H1 (cell line): ENCODE measurements at regions not wholly inside any gene's neighbourhood (a gene's known extent, or its start where the extent isn't known, plus 50 kb on each side); places are given as distances from the start of the nearest gene placed in this dataset.

Source experiments
- CTCF ChIA-PET: fragments of 300-600 bp; sonication (Branson Sonifier 250); formaldehyde crosslinking; loops from one replicate; lab custom pipeline; 2021; ENCODE audit not compliant: partially characterized antibody; lab: Charles Lee
- POLR2A ChIA-PET: fragments of 300-600 bp; sonication (Branson Sonifier 250); formaldehyde crosslinking; loops from one replicate; lab custom pipeline; 2021; ENCODE audit warnings: inconsistent platforms; ENCODE audit not compliant: partially characterized antibody; lab: Charles Lee
- DNase-seq, 2 experiments: peaks; one replicate each; pipeline versions ENCODE4 v3.0.0 to v3.0.0-alpha.2; 2010 to 2022; ENCODE audit warnings: low spot score in 2 of 2, low read depth in 1 of 2, mixed read lengths in 1 of 2
- FAIRE-seq: peaks from 2 replicates; lab custom pipeline; 2011; peaks lifted over from hg19 to GRCh38; lab: Jason Lieb, UNC
- H2AFZ ChIP-seq: 2 replicates; pipeline ENCODE4 v1.8.1; 2012; ENCODE audit warnings: low read length, inconsistent platforms
- H2AK5ac ChIP-seq: 2 replicates; pipeline ENCODE4 v1.6.1; 2013; ENCODE audit warnings: low read depth, low read length
- H2BK120ac ChIP-seq: replicated peaks from 2 replicates; pipeline ENCODE3; 2013; ENCODE audit warnings: low read depth, low read length, inconsistent platforms
- H2BK12ac ChIP-seq: 2 replicates; pipeline ENCODE4 v1.6.1; 2013; ENCODE audit warnings: low read depth, low read length
- H2BK15ac ChIP-seq: 2 replicates; pipeline ENCODE4 v1.6.1; 2013; ENCODE audit warnings: low read length
- H2BK20ac ChIP-seq: 2 replicates; pipeline ENCODE4 v1.6.1; 2013; ENCODE audit warnings: low read length
- H2BK5ac ChIP-seq: 2 replicates; pipeline ENCODE4 v1.6.1; 2013; ENCODE audit warnings: low read depth, low read length
- H3K14ac ChIP-seq: 2 replicates; pipeline ENCODE4 v1.6.1; 2013; ENCODE audit warnings: inconsistent platforms; ENCODE audit not compliant: insufficient read length
- H3K18ac ChIP-seq: 2 replicates; pipeline ENCODE4 v1.6.1; 2013; ENCODE audit warnings: low read length; ENCODE audit errors: extremely low read depth
- H3K23ac ChIP-seq: 2 replicates; pipeline ENCODE4 v1.6.1; 2013; ENCODE audit warnings: inconsistent platforms; ENCODE audit not compliant: insufficient read length
- H3K23me2 ChIP-seq: 2 replicates; pipeline ENCODE4 v1.6.1; 2013; ENCODE audit warnings: low read depth, low read length
- H3K27ac ChIP-seq: 2 replicates; pipeline ENCODE4 v1.6.1; 2011; ENCODE audit warnings: low read depth, low read length, inconsistent platforms
- H3K27me3 ChIP-seq, 4 experiments: replicated peaks in 1 of 4; 1 replicate in 1 of 4; 2 replicates in 3 of 4; pipeline versions ENCODE4 v1.6.1 to v1.8.1; 2011 to 2013; ENCODE audit warnings: low read length in 3 of 4, mild to moderate bottlenecking in 3 of 4, inconsistent platforms in 2 of 4, mixed read lengths in 2 of 4, moderate library complexity in 1 of 4; ENCODE audit not compliant: control insufficient read depth in 3 of 4, insufficient read depth in 3 of 4; ENCODE audit errors: extremely low read depth in 1 of 4
- H3K36me3 ChIP-seq, 4 experiments: 2 replicates each; pipeline versions ENCODE4 v1.6.1 to v1.8.1; 2011 to 2013; ENCODE audit warnings: mild to moderate bottlenecking in 4 of 4, low read length in 3 of 4, moderate library complexity in 2 of 4, control low read depth in 1 of 4, inconsistent platforms in 1 of 4; ENCODE audit not compliant: insufficient read depth in 4 of 4, control insufficient read depth in 2 of 4
- H3K4ac ChIP-seq: replicated peaks from 2 replicates; pipeline ENCODE3; 2013; ENCODE audit warnings: low read length, low read depth, mixed read lengths, inconsistent platforms; ENCODE audit not compliant: insufficient read length
- H3K4me1 ChIP-seq, 4 experiments: replicated peaks in 1 of 4; 1 replicate in 1 of 4; 2 replicates in 3 of 4; pipeline versions ENCODE4 v1.6.1 to v1.8.1; 2011 to 2013; ENCODE audit warnings: low read length in 3 of 4, inconsistent platforms in 2 of 4, mixed read lengths in 1 of 4; ENCODE audit not compliant: insufficient read depth in 4 of 4, control insufficient read depth in 3 of 4
- H3K4me2 ChIP-seq, 2 experiments: 2 replicates each; pipeline versions ENCODE4 v1.6.1 to v1.8.1; 2011 to 2013; ENCODE audit warnings: low read depth in 2 of 2, low read length in 2 of 2, control low read depth in 1 of 2, inconsistent platforms in 1 of 2, mild to moderate bottlenecking in 1 of 2; ENCODE audit not compliant: insufficient read depth in 1 of 2
- H3K4me3 ChIP-seq, 4 experiments: fragments of 200-600, 300-600 bp in 1 of 4; sonication (generic), shearing (Covaris generic), sonication (Bioruptor Twin) in 1 of 4; 2 replicates each; pipeline versions ENCODE4 v1.5.1 to v1.8.1; 2011 to 2016; ENCODE audit warnings: low read length in 4 of 4, low read depth in 3 of 4, control low read depth in 2 of 4, inconsistent platforms in 2 of 4, mild to moderate bottlenecking in 2 of 4, mixed read lengths in 1 of 4, moderate library complexity in 1 of 4; ENCODE audit not compliant: insufficient read depth in 2 of 4; ENCODE audit errors: extremely low read depth in 1 of 4
- H3K56ac ChIP-seq: replicated peaks from 2 replicates; pipeline ENCODE3; 2013; ENCODE audit warnings: low read depth, mild to moderate bottlenecking, mixed read lengths, low read length, inconsistent platforms; ENCODE audit not compliant: insufficient read length
- H3K79me1 ChIP-seq: 2 replicates; pipeline ENCODE4 v1.6.1; 2013; ENCODE audit warnings: low read depth, low read length, control low read depth
- H3K79me2 ChIP-seq, 2 experiments: 2 replicates each; pipeline versions ENCODE4 v1.6.1 to v1.8.1; 2012 to 2013; ENCODE audit warnings: low read length in 2 of 2, mild to moderate bottlenecking in 2 of 2, inconsistent platforms in 1 of 2; ENCODE audit not compliant: insufficient read depth in 2 of 2, control insufficient read depth in 1 of 2
- H3K9ac ChIP-seq, 4 experiments: replicated peaks in 1 of 4; 1 replicate in 1 of 4; 2 replicates in 3 of 4; pipeline versions ENCODE4 v1.6.1 to v1.8.1; 2011 to 2013; ENCODE audit warnings: low read depth in 3 of 4, low read length in 3 of 4, control low read depth in 2 of 4, mild to moderate bottlenecking in 2 of 4, moderate library complexity in 2 of 4, inconsistent platforms in 1 of 4; ENCODE audit errors: extremely low read depth in 1 of 4
- H3K9me3 ChIP-seq, 2 experiments: 2 replicates each; pipeline versions ENCODE4 v1.6.1 to v1.8.1; 2012 to 2013; ENCODE audit warnings: mild to moderate bottlenecking in 2 of 2, moderate library complexity in 2 of 2, control low read depth in 1 of 2, inconsistent platforms in 1 of 2, low read depth in 1 of 2, low read length in 1 of 2, mixed read lengths in 1 of 2; ENCODE audit not compliant: insufficient read depth in 2 of 2
- H4K20me1 ChIP-seq, 2 experiments: replicated peaks in 1 of 2; 2 replicates each; pipeline versions ENCODE3 to v1.8.1; 2011 to 2013; ENCODE audit warnings: inconsistent platforms in 2 of 2, low read length in 2 of 2, mild to moderate bottlenecking in 1 of 2; ENCODE audit not compliant: insufficient read depth in 2 of 2, control insufficient read depth in 1 of 2
- H4K5ac ChIP-seq: 2 replicates; pipeline ENCODE4 v1.6.1; 2013; ENCODE audit warnings: low read length, low read depth, mixed read lengths, inconsistent platforms; ENCODE audit not compliant: insufficient read length
- H4K8ac ChIP-seq: 2 replicates; pipeline ENCODE4 v1.8.0; 2013; ENCODE audit warnings: mild to moderate bottlenecking, moderate library complexity, low read length, inconsistent platforms; ENCODE audit not compliant: insufficient read depth; ENCODE audit errors: extremely low read depth
- H4K91ac ChIP-seq: replicated peaks from 2 replicates; pipeline ENCODE3; 2013; ENCODE audit warnings: low read length, mixed read lengths, inconsistent platforms; ENCODE audit not compliant: insufficient read length
- ATF2 ChIP-seq: IDR thresholded peaks from 2 replicates; pipeline ENCODE4 v1.6.1; 2012; ENCODE audit warnings: low read length, inconsistent platforms
- BCL11A ChIP-seq, 2 experiments: IDR thresholded peaks; one replicate each; pipeline ENCODE4 v1.6.1; 2011; ENCODE audit warnings: low read depth in 2 of 2, low read length in 2 of 2, mild to moderate bottlenecking in 2 of 2
- BRCA1 ChIP-seq: IDR thresholded peaks from 2 replicates; pipeline ENCODE4 v1.6.1; 2012; ENCODE audit warnings: low read depth, low read length, improper control_type of control experiment
- CEBPB ChIP-seq: IDR thresholded peaks from 2 replicates; pipeline ENCODE4 v1.6.1; 2012; ENCODE audit warnings: low read depth, low read length
- CTBP2 ChIP-seq: IDR thresholded peaks from 2 replicates; pipeline ENCODE4 v1.7.0; 2011; ENCODE audit warnings: borderline replicate concordance, mild to moderate bottlenecking, moderate library complexity, mixed read lengths, low read length; ENCODE audit not compliant: insufficient read depth, insufficient read length
- E2F6 ChIP-seq: IDR thresholded peaks from 2 replicates; pipeline ENCODE4 v1.6.1; 2012; ENCODE audit warnings: inconsistent platforms
- GTF2F1 ChIP-seq: IDR thresholded peaks from 2 replicates; pipeline ENCODE4 v1.6.1; 2012; ENCODE audit warnings: low read depth, low read length, improper control_type of control experiment, borderline replicate concordance
- JUN ChIP-seq: IDR thresholded peaks from 2 replicates; pipeline ENCODE4 v1.6.1; 2011; ENCODE audit warnings: low read depth, mild to moderate bottlenecking, improper control_type of control experiment, low read length
- KDM4A ChIP-seq: IDR thresholded peaks from one replicate; pipeline ENCODE4 v1.7.1; 2012; ENCODE audit warnings: low read depth, mild to moderate bottlenecking, moderate library complexity, low read length, inconsistent platforms; ENCODE audit not compliant: severe bottlenecking
- KDM5A ChIP-seq: fragments of 200-600 bp; IDR thresholded peaks from 2 replicates; pipeline ENCODE4 v1.7.1; 2012; ENCODE audit warnings: mild to moderate bottlenecking, low read length, inconsistent platforms, mixed read lengths
- POLR2AphosphoS5 ChIP-seq: IDR thresholded peaks from 2 replicates; pipeline ENCODE4 v1.6.1; 2011; ENCODE audit warnings: low read depth, low read length
- SAP30 ChIP-seq: fragments of 300-600 bp; sonication (generic); IDR thresholded peaks from 2 replicates; pipeline ENCODE4 v1.7.1; 2012; ENCODE audit warnings: low read length, moderate library complexity, mild to moderate bottlenecking, inconsistent platforms; ENCODE audit not compliant: insufficient read depth, insufficient replicate concordance
- SP4 ChIP-seq: IDR thresholded peaks from 2 replicates; pipeline ENCODE4 v1.6.1; 2012; ENCODE audit warnings: low read length, inconsistent platforms
- WGBS, 2 experiments: shearing (Covaris generic) in 1 of 2; methylation state at CpG; one replicate each; pipeline versions ENCODE4 v1.1.6 to v1.1.7; 2013 to 2015; ENCODE audit warnings: low lambda C conversion rate in 2 of 2, mixed read lengths in 2 of 2, inconsistent platforms in 1 of 2, low coverage in 1 of 2, missing lambda C conversion rate in 1 of 2; ENCODE audit not compliant: insufficient replicate concordance in 2 of 2, insufficient coverage in 1 of 2, insufficient read length in 1 of 2; ENCODE audit errors: extremely low coverage in 1 of 2, missing lambda C conversion rate in 1 of 2; 5-methylcytosine and 5-hydroxymethylcytosine counted together

- CTCF ChIA-PET: no interaction called here
- DNase-seq (no peak), FAIRE-seq (no peak)
- no peak overlapping the region for H3K27ac ChIP-seq
- H4K8ac ChIP-seq: no peak overlapping the region
- 90% methylated on average over 3 of the region's 3 CpGs; no CpG with 5 or more reads in 1 of the 2 experiments for WGBS, 2 experiments
- no peaks in the 10 kb centered on the region for H3K79me1 ChIP-seq
- no peak overlapping the region for H4K91ac ChIP-seq
- no peaks in the 10 kb centered on the region for H3K23me2 ChIP-seq
- no peak overlapping the region for H3K4me2 ChIP-seq
- no peaks in the 10 kb centered on the region for H3K4me1 ChIP-seq
- no peak overlapping the region for H2BK12ac ChIP-seq
- H2BK5ac ChIP-seq: no peak overlapping the region
- no peak overlapping the region for H2BK15ac ChIP-seq
- no peak overlapping the region for H3K4ac ChIP-seq
- H3K14ac ChIP-seq: no peak overlapping the region
- POLR2A ChIA-PET: no interaction called here
- no peaks in the 10 kb centered on the region for H3K9me3 ChIP-seq
- no peak overlapping the region for H2BK20ac ChIP-seq
- H3K23ac ChIP-seq: no peak overlapping the region
- no peak overlapping the region for H3K18ac ChIP-seq
- H4K5ac ChIP-seq: no peak overlapping the region
- H3K56ac ChIP-seq: no peak overlapping the region
- no peaks in the 10 kb centered on the region for H3K27me3 ChIP-seq
- no peak overlapping the region for H2BK120ac ChIP-seq
- no peak overlapping the region for H2AFZ ChIP-seq
- H3K36me3 ChIP-seq: no peaks in the 10 kb centered on the region
- H2AK5ac ChIP-seq: no peak overlapping the region
- H3K9ac ChIP-seq: no peak overlapping the region
- H3K79me2 ChIP-seq: no peaks in the 10 kb centered on the region
- no peaks in the 10 kb centered on the region for H4K20me1 ChIP-seq
- H3K4me3 ChIP-seq: no peak overlapping the region
- TF ChIP-seq KDM5A (no peak), SAP30 (no peak), BRCA1 (no peak), SP4 (no peak), CEBPB (no peak), CTBP2 (no peak), ATF2 (no peak), JUN (no peak), BCL11A (IDR thresholded peaks at IDR 0.05; ENCODE audit: low read depth in 2 of 2, low read length in 2 of 2) (no peak), KDM4A (no peak), POLR2AphosphoS5 (no peak), E2F6 (no peak), GTF2F1 (no peak)
Measured at GRCh38 chr9:25513509-25514033, 164.7 kb downstream of the TUSC1 start.
